Esophagus muscularis mucosa (tissue), 4 donors: ENCODE measurements at regions not wholly inside any gene's neighbourhood (a gene's known extent, or its start where the extent isn't known, plus 50 kb on each side); places are given as distances from the start of the nearest gene placed in this dataset.

ENCODE experiments used
- CTCF ChIP-seq, 3 experiments: fragments of 200-600 bp in 2 of 3; fragments of 450-650 bp in 1 of 3; sonication (generic) in 2 of 3; IDR thresholded peaks; one replicate each; pipeline ENCODE4 v1.5.1; 2017 to 2019; ENCODE audit warnings: antibody characterized with exemption in 3 of 3, mild to moderate bottlenecking in 2 of 3, moderate library complexity in 1 of 3
- EP300 ChIP-seq: sonication (generic); formaldehyde crosslinking; IDR thresholded peaks from one replicate; pipeline ENCODE4 v1.6.1; 2017; ENCODE audit warnings: antibody characterized with exemption
- POLR2A ChIP-seq: fragments of 450-650 bp; IDR thresholded peaks from one replicate; pipeline ENCODE4 v1.6.1; 2017; ENCODE audit warnings: antibody characterized with exemption, moderate library complexity, mild to moderate bottlenecking, low read depth
- POLR2AphosphoS5 ChIP-seq, 2 donors: sonication (generic); formaldehyde crosslinking; IDR thresholded peaks; one replicate each; pipeline ENCODE4 v1.6.1; 2017; ENCODE audit warnings: antibody characterized with exemption in 2 of 2

- TF ChIP-seq POLR2A (no peak), CTCF (IDR thresholded peaks at IDR 0.05) (no peak), POLR2AphosphoS5 (IDR thresholded peaks at IDR 0.05) (no peak), EP300 (no peak)
These were observed 716.4 kb downstream of the SEMA5A start for GRCh38 chr5:8829323-8830029.
